ENCODE measurements at regions not wholly inside any gene's neighbourhood (a gene's known extent, or its start where the extent isn't known, plus 50 kb on each side); places are given as distances from the start of the nearest gene placed in this dataset.

GRCh38 chr7:114791771-114792170 is 130.1 kb upstream of the MDFIC start:
- Histone ChIP-seq H3K27ac (no peak overlapping the region), H3K27me3 (no peaks in the 10 kb centered on the region), H3K4me1 (no peaks in the 10 kb centered on the region), H3K4me3 (no peak overlapping the region), H3K9me3 (no peaks in the 10 kb centered on the region), H3K36me3 (no peaks in the 10 kb centered on the region)
- WGBS, 2 donors: 62 to 68% methylated on average over 4 of the region's 4 CpGs
- intact Hi-C loops (cut with DNase I): no loop called here
- no peak for TF ChIP-seq CTCF (IDR thresholded peaks at IDR 0.05)
- no peak for DNase-seq
- ATAC-seq: no peak

GRCh38 chr7:114793155-114793845 is 128.6 kb upstream of the MDFIC start:
- TF ChIP-seq CTCF (IDR thresholded peaks at IDR 0.05): no peak

GRCh38 chr7:114795475-114795874 is 126.4 kb upstream of the MDFIC start:
- no peak for TF ChIP-seq CTCF (IDR thresholded peaks at IDR 0.05)
- 54 to 56% methylated on average over 2 of the region's 2 CpGs for WGBS, 2 donors
- intact Hi-C loops (cut with DNase I): no loop called here

More at GRCh38 chr7:114793155-114793845, 128.6 kb upstream of the MDFIC start:
- intact Hi-C loops (cut with DNase I): no loop called here
- Histone ChIP-seq H3K36me3 (no peaks in the 10 kb centered on the region), H3K27me3 (no peaks in the 10 kb centered on the region), H3K9me3 (no peaks in the 10 kb centered on the region), H3K4me1 (no peaks in the 10 kb centered on the region), H3K27ac (no peak overlapping the region), H3K4me3 (no peak overlapping the region)
- DNase-seq (no peak), ATAC-seq (no peak)
- 58 to 71% methylated on average over 5 of the region's 5 CpGs for WGBS, 2 donors

GRCh38 chr7:114799628-114800028 is 122.3 kb upstream of the MDFIC start:
- Histone ChIP-seq H3K9me3 (no peaks in the 10 kb centered on the region), H3K36me3 (no peaks in the 10 kb centered on the region), H3K4me1 (no peaks in the 10 kb centered on the region), H3K27me3 (no peaks in the 10 kb centered on the region), H3K4me3 (no peak overlapping the region), H3K27ac (no peak overlapping the region)
- no peak for TF ChIP-seq CTCF (IDR thresholded peaks at IDR 0.05)
- intact Hi-C loops (cut with DNase I): no loop called here
- ATAC-seq (no peak), DNase-seq (no peak)
- 62 to 75% methylated on average over 4 of the region's 4 CpGs for WGBS, 2 donors

More at GRCh38 chr7:114795475-114795874, 126.4 kb upstream of the MDFIC start:
- Histone ChIP-seq H3K36me3 (no peaks in the 10 kb centered on the region), H3K4me1 (no peaks in the 10 kb centered on the region), H3K4me3 (no peak overlapping the region), H3K27ac (no peak overlapping the region), H3K9me3 (no peaks in the 10 kb centered on the region), H3K27me3 (no peaks in the 10 kb centered on the region)
- DNase-seq: no peak
- no peak for ATAC-seq
